UCSD-AML1 (cell line): ENCODE measurements at regions not wholly inside any gene's neighbourhood (a gene's known extent, or its start where the extent isn't known, plus 50 kb on each side); places are given as distances from the start of the nearest gene placed in this dataset.
A peak's percentile ranks its signal among the peaks of the same experiment; 100 is the strongest.
"Not testable (repeated sequence)": the region's sequence is repeated elsewhere in the genome, so short reads cannot be mapped to it uniquely, and the experiment has no call there.

Experiments
- DNase-seq: peaks from one replicate; lab custom pipeline; 2025; ENCODE audit not compliant: unreplicated experiment; lab: John Stamatoyannopoulos, UW

DNA sequence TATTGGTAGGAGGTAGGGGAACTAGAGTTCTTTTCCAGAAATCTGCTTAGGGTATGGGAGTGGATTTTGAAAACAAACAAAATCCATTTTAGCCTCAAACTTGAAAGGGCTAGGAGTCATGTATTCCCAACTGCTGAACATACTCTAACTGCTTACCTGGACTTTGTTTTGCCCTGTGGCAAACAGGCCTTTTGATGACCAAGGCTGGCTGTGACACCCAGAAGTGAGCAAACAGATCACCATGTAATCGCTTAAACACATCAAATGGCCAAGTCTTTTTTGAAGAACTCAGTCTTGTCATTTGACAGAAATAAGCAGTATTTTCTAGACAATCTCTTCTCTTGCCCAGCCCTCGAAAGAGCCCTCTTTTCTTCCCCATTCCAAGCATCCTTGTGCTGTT, 203.4 kb downstream of the KIT start:
- DNase-seq, result no peak

DNA sequence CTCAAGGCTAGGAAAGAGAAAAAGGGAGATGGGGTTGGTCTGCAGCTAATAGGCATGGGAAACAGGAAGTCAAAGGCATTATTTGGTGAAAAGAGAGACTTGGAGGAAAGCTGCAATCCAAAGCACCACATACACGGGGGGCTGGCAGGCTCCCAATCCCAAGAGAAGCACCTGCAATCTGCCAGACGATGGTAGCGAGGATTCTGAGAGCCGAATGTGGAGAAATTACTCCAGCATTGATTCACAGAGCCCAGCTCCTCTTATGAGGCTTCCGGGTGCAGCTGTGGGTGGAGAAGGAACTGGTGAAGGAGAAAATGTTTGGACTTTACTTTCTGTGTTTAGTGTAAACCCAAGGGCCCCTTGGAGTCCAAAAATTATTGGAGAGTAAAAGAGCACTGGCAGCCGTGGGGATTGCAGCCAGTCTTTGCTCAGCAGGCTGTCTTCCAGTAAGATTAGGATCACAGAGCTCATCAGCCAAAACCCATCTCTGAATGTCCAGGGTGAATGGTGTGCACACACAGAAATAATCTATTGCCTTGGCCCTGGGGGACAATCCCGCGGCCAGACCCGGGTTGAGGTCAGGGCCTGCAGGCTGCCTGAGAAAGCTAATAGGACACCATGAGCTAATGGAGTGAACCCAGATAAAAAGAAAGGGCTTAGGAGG, 197.6 kb downstream of the KIT start:
- no peak for DNase-seq

DNA sequence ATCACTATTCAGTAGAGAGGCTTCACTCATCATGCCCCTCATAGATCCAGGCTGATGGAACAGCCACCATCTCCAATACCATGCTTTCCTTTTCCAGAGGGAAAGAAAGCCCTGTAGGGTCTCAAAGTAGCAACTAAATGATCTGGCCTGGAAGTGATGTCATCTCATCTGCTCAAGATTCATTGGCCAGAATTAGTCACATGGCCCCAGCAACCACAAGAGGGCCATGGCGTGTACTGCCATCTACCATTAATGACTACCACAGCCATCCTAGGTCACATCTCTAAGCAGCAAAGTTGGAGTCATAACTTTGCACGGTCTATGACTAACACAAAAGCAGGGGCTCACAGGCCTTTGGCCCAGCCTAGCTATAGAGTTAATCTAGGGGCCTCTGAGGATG, 194.8 kb downstream of the KIT start:
- DNase-seq, result no peak

DNA sequence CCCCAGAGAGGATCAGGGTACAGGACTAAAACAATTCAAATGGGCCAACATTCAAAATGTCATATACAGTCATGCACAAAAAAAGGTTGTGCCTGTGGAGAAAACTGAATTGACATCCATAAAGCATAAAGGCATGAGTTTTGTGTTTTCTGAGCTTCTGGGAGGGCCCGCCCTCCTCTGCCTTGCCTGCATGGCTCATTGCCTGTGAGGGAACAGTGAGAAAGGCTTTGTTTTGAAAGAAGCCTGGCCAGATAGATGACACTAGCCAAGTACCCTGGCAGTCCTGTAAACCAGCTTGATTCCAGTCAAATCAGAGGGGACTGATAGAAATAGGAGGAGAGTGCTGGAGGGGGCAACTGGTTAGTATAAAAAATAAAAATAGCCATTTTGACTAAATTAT, 194.3 kb downstream of the KIT start:
- no peak for DNase-seq

DNA sequence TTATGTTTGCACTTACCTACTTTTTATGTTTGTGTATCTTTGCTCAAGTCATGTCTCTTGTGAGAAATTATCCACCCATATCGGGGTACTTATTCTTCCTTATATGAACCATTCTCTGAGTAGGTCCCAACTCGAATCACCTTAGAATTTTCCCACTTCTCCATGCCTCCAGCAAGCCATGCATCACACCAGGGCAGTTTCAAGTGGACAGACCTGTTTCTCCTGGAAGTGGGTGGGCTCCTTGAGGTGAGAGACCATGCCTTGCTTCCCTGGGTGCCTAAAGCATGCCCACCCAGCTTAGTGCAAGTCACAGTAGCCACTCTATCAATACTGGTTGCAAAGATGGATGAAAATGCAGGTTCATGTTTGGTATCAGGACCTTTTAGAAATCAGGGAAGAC, 187.2 kb downstream of the KIT start:
- DNase-seq, result no peak

DNA sequence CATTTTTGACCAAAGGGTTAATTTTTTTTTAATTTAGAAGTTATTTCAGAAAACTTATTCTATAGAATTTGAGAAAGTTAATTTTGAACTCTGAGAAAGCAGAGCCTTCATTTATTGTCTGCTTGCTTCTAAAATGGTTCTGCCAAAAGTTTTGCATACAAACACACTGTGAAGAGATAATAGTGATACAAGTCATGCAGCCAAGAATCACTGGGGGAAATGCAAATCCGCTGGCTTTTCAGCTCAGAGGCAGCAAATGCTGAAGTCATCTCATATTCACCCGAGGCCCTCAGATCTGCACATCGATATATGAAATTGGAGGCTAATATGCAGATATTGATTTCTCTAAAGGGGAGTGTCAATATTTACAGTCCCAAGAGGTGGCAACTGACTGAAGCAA, 186.2 kb downstream of the KIT start:
- DNase-seq, result no peak

DNA sequence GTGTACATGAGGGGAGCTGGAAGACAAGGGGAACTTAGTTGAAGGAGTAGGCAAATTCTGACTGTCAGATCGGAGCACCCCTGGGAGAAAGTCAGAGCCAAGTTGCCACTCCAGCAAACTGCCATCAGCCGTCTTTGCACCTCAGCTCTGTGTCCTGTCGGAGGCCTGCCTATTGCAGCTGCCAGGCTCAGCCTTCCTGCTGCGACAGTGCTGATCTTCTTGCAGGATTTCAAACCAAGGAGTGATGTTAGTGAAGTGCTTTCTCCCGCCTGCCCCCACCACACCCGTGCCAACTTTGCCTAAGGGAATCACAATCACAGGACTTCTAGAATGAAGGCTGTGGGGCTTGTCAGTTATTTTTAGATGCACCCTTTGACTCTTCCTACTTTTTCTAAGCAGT, 185.3 kb downstream of the KIT start:
- DNase-seq, result no peak

DNA sequence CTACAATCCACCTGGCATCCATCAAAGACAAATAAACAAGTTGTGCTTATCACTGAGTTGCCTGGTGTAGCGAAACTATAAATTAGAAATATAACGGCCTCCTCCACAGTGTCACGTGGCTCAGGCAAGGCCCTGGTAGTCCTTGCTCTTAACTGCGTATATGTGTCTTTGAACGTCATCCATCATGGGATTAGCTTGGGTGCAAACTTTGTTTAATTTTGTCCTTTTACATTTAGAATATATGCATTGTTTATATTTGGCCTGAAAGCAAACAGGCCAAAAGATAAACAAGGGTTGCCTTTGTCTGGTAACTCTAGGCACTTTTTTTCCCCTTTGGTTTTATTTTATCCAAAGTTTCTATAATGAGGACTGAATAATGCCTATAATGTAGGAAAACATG, 184.9 kb downstream of the KIT start:
- no peak for DNase-seq

DNA sequence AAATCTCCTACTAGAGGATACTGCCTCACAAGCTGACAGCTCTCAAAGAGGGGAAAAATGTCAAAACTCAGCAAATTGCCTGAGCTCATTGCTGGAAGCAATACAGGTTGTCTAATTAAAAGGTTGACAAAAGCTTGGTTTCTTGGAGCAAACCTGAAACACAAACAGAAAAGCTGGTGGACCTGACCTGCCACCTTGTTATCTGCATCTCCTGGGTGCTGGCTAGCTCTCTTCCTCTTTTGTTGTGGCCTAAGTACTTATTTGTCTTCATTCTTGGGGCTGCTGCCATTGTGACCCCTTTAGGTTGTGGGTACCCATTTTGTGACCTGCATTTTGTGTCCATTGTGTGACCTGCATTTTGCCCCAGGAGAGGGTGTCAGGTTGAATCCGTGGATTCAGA, 184.5 kb downstream of the KIT start:
- DNase-seq, result no peak

DNA sequence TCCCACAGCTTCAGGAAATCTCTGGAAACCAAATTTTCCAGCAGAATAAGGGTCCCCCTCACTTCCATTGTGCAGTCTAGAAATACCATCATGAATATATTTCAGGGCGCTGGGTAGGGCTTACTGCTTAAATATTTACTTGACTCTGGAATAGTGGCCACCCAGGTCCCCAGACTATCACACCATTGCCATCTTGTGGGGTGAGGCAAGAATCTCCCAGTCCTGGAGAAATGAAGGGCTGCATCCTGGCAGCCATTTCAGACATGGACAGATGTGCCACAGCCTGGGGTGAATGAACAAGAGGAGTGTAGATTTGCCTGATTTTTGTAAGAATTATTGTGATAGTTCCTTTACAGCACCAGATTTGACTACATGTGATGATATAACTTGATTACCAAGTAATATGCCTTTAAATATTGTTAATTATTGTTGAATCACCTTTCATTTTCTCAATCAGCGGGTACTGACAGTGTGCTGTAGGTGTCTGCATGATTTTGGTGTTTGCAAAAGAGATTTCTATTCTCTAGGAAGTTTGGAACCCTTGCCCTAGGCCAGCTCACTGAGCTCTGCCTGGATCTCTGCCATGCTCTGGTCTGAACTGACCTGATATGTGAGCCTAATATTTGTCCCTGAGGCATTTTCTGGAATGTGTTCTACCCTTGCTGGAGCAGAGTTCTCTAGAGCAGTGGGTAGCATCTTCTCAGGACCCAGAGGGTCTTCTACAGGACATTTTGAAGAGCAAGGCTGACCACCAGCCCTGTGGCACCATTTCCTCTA, 183.4 kb downstream of the KIT start:
- peak; percentile 56 for DNase-seq

DNA sequence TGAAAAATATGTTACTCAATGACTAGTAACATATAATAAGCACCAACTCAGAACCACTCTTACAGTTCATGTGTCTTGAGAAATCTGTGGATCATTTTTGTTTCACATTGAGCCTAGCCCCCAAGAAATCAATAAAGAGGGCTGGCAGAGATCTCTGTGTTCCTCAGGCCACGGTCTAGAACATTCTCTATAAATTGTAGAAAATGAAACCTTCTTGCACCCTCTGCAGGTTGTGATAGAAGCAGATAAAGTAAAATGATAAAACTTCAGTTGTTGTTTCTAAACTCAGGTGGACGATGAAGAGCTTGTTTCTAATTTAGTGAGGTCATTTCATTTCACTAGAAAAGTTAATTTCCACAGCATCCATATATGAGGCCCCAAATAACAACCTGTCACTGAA, 182.7 kb downstream of the KIT start:
- no peak for DNase-seq

DNA sequence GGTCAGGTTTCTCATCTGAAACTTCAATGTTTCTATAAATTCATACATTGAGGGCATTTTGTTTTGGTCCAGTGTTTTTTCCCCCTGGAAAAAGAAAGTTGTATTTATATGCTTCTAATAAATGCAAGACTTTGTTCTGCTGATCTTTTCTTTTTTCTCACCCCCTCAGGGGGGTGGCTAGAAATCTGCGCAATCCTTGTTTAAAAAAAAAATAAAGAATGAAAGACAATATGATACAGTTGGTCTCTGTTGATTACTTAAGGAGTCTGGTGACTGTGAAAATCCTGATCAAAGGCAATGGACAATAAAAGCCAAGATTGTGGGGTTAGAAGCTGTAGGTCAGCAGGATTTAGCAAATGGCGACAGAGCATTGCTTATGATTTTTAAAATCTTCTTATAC, 180.5 kb downstream of the KIT start:
- DNase-seq, result no peak

DNA sequence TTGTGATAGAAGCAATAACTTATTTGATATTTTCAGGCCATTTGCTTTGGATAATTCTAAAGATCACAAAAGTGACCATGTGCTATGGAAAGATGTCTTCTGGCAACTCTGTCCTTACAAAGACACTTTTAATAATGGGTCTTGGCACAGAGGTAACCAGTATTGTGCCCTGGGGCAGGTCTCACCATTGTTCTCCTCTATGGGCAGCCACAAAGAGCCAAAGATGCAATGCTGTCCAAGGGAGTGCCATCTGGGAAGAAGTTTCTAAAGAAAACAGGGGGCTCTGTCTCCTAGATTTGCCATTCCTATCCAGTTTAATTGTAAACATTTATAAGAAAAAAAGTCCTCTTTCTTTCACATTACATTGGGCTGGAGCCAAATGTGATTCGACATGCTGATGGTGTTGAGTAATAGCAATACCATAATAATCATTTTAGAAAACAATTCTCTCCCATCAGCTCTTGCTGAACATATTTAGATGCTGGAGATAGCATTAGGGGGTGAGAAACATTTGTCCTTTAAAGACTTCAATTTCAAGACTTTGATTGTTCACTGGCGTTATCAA, 179.9 kb downstream of the KIT start:
- DNase-seq, result no peak

DNA sequence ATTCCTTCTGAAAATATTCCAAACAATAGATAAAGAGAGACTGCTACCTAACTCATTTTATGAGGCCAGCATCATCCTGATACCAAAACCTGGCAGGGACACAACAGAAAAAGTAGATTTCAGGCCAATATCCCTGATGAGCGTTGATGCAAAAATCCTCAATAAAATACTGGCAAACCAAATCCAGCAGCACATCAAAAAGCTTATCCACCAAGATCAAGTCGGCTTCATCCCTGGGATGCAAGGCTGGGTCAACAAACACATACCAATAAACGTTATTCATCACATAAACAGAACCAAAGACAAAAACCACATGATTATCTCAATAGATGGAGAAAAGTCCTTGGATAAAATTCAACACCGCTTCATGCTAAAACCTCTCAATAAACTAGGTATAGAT, 170.6 kb downstream of the KIT start:
- DNase-seq, result not testable (repeated sequence)

DNA sequence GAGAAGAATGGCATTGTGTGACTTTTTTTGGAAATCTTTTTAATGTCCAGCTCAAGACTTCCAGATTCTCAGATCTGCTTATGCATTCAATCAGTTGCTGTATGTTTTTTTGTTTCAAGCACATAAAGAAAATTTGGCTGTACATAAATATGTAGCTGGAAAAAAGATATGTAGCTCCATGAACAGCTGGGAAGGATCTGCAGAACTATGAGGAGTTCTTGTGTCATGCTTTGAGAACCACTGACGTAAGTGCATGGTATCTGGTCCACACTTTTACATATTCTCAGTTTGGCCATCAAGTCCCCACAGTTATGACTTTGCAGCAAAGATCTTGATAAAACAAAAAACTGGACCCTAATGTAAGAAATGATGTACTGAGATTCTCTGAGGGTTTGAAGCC, 165.9 kb downstream of the KIT start:
- no peak for DNase-seq

DNA sequence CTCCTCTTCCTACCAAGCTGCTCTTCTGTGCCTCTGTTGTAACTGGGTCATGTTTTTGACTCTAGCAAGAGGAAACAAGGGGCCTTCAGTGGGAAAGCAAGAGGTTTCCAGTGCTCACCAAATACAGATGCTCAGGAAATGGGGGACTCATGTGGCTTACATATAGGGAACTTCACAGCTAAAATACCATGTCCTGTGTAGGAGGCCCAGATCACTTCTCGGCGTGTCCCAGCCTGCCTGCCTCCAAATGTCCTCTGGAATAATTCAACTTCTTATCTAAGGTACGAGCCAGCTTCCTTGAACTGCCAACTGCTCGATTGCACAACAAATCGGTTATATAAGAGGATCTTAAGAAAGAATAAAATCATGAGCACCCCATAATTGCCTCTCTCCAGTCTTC, 161.3 kb downstream of the KIT start:
- DNase-seq, result peak; percentile 76

DNA sequence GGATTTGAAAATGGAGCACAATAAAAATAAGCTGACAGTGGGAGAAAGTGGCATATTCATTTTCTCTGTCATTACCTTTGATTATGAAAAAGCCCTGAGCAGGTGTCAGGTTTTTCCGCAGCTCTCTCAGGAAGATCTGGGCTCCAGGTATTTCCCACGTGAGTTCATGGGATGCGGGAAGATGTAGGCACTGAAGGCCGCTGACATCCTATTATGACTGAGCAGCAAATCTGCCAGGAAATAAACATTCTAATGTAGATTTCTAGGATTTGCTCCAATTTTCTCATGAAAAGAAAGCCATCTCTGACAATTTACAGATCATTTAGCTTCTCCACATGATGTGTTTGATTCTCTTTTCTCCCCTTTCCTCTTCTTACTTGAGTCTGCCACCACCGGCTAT, 160.7 kb downstream of the KIT start:
- no peak for DNase-seq

DNA sequence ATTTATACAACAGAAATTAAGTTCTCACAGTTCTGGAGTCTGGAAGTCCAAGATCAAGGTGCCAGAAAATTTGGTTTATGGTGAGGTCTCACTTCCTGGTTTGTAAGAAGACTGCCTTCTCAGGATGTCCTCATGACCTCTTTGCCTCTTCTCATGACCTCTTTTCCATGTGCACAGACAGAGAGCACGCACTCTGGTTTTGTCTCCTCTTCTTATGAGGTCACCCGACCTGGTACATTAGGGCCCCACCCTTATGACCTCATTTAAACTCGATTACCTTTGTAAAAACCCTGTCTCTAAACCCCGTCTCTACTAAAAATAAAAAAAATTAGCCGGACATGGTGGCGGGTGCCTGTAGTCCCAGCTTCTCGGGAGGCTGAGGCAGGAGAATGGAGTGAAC, 155.9 kb downstream of the KIT start:
- DNase-seq, result no peak

DNA sequence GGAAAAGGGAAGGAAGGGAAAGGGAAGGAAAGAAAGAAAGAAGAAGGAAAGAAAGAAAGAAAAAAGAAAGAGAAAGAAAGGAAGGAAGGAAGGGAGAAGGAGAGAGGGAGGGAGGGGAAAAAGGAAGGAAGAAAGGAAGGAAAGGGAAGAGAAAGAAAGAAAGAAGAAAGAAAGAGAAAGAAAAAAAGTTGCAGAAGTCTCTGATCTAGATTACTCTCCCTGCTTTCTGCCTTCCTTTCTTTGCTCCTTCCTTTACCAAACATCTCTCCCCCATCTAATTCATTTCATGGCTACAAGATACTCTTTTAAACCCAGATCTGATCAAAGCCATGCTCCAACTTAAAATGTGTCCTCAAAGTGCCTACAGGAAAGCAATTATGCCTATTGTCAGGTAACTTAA, 148.6 kb downstream of the KIT start:
- no peak for DNase-seq

DNA sequence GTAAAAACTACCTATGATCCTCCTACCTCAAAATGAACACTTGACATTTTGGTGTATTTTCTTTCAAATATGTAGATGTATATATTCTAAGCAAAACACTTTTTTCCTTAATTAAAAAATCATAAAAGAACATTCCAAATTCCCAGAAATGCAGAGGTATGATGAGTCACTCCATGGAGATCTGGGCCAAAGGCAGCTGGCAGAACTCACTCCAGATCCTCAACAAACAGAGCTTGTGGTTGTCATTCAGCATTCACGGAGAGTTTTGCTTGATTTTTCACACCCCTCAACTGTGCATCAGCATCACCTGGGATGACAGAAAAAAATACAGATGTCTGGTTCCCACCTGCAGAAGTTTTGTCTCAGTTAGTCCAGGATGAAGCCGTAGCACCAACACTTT, 144.6 kb downstream of the KIT start:
- DNase-seq, result no peak

DNA sequence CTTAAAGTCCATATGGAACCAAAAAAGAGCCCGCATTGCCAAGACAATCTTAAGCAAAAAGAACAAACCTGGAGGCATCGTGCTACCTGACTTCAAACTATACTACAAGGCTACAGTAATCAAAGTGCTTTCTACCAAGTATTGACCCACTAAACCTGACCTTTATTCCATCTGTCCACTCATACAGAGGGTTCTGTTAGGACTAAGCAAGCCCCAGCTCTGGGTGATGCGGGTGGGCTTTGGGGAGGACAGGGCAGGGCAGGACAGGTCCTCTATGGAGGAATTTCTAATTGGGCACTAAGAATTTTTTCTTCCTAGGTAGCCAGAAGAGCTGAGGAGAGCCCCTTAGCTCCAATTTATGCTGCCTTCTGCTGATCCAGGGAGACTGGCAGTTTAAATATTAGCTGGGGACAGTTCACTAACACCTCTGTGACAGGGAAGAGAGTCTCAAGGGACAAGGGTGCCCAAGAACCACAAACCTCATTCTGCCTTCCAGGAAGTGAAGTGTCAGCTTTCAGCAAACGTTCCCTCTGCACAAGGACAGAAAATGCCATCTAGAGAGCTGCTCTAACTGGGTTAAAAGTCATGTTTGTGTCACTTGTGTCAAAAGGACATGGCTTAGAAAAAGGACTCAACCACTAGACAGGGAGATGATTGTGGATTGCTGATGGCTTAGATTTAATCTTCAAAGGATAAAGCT, 143.2 kb downstream of the KIT start:
- DNase-seq, result peak; percentile 42

DNA sequence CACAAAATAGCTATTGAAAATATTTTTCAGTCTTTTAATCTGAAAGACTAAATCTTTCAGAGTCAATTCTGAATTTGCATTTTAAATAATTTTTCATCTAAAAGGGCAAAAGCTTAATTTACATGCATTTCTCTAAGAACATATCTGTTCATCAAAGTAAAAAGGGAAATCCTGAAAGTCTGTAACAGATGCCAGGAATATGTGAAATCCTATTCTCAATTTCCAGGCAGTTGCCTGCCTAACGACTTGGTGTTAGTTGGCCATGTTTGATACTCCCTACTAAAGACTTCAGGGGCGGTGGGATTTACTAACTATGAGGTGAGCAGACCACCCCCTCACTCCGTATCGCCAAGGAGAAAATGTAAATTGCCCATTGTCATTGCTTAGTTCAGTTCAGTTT, 136.8 kb downstream of the KIT start:
- DNase-seq, result no peak
